Hepatocyte (in vitro differentiated cells): ENCODE measurements at regions not wholly inside any gene's neighbourhood (a gene's known extent, or its start where the extent isn't known, plus 50 kb on each side); places are given as distances from the start of the nearest gene placed in this dataset.

Experiments used
- CTCF ChIP-seq: fragments of 200-600 bp; sonication (generic); IDR thresholded peaks from 2 replicates; pipeline ENCODE4 v1.5.1; 2016; ENCODE audit warnings: antibody characterized with exemption, mild to moderate bottlenecking; ENCODE audit not compliant: poor library complexity
- EZH2 ChIP-seq: fragments of 200-600 bp; sonication (generic); IDR thresholded peaks from 2 replicates; pipeline ENCODE4 v1.6.1; 2016; ENCODE audit warnings: antibody characterized with exemption, mild to moderate bottlenecking, borderline replicate concordance
- EZH2phosphoT487 ChIP-seq: fragments of 200-600 bp; sonication (generic); IDR thresholded peaks from one replicate; pipeline ENCODE4 v1.6.1; 2018; ENCODE audit warnings: antibody characterized with exemption, mild to moderate bottlenecking, low read depth, moderate library complexity; ENCODE audit not compliant: unreplicated experiment, severe bottlenecking

- TF ChIP-seq CTCF (no peak), EZH2 (no peak), EZH2phosphoT487 (no peak)
Observed at GRCh38 chr7:152571068-152571467, 104.9 kb downstream of the XRCC2 start.
